ENCODE measurements at regions not wholly inside any gene's neighbourhood (a gene's known extent, or its start where the extent isn't known, plus 50 kb on each side); places are given as distances from the start of the nearest gene placed in this dataset.

DNA sequence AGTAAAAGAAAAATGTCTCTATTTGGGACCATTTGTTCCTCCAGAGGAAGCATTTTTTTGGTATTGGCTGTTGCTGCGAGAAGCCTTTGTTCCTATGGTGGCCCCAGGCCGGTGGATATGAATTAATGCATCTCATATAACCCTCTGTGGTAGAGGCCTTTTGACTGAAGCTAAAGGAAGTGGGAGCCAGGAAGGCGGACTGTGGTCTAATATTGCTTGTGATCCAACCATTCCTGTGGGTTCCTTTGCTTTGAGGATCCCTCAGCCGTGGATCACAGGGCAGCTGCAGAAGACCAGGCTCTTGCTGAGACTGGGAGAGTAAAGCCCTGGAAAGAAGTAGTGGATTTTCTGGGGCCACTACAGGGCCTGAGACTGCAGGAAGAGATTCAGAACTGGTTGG, 68.3 kb upstream of the NAV2 start:
- TF ChIP-seq, protein P1, sequence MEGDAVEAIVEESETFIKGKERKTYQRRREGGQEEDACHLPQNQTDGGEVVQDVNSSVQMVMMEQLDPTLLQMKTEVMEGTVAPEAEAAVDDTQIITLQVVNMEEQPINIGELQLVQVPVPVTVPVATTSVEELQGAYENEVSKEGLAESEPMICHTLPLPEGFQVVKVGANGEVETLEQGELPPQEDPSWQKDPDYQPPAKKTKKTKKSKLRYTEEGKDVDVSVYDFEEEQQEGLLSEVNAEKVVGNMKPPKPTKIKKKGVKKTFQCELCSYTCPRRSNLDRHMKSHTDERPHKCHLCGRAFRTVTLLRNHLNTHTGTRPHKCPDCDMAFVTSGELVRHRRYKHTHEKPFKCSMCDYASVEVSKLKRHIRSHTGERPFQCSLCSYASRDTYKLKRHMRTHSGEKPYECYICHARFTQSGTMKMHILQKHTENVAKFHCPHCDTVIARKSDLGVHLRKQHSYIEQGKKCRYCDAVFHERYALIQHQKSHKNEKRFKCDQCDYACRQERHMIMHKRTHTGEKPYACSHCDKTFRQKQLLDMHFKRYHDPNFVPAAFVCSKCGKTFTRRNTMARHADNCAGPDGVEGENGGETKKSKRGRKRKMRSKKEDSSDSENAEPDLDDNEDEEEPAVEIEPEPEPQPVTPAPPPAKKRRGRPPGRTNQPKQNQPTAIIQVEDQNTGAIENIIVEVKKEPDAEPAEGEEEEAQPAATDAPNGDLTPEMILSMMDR (IDR thresholded peaks at IDR 0.05; ENCODE audit: low read length, missing control alignments): no peak
- no peak overlapping the region for H3K4me3 ChIP-seq (replicated peaks; ENCODE audit: low read depth, low read length)
- DNase-seq (ENCODE audit: low read depth): no peak

DNA sequence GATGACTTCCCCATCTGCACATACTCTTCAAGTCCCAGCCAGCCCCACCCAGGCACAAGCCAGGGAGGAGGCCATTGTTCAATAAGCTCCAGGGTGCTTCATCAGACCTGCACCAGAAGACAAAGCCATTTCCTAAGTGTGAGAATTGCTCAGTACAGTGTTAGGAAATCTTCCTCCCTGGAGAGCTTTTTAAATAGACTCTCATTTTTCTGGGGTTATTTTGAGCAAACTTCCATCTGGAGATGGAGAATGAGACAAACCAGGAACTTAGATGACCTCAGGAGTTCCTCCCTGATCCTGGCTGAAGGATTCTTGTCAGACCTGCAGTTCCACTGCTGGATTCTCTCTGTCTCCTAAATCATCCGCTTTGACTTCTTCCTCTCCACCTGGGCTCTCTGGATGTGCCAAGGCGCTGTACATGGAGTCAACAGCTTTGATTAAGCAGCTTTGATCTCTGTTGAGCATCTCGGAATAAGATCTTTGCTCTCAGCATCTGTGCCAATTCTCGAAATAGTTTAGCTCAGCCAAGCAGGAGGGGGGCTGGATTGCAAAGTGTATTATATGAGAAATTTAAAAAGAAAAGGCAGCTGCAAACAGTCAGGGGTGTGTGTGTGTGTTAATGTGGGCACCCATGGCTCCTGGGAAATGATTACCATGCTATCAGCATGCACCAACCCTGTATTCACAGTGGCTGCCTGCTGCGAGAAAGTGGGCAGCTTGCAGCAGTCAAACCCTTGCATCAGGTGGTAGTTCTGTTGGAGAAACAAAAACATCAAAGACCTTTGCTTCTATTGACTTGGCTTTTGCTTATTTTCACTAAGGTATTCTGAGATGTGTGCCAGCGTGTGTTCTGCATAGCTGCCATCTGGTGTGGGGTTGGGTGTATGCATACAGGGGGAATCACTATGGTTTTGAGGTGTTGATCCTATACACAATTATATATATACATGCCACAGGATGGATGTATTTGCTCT, 70.2 kb upstream of the NAV2 start:
- TF ChIP-seq, protein P1 (IDR thresholded peaks at IDR 0.05; ENCODE audit: low read length, missing control alignments): no peak
- DNase-seq (ENCODE audit: low read depth): peak; percentile 58
- no peak overlapping the region for H3K4me3 ChIP-seq (replicated peaks; ENCODE audit: low read depth, low read length)

DNA sequence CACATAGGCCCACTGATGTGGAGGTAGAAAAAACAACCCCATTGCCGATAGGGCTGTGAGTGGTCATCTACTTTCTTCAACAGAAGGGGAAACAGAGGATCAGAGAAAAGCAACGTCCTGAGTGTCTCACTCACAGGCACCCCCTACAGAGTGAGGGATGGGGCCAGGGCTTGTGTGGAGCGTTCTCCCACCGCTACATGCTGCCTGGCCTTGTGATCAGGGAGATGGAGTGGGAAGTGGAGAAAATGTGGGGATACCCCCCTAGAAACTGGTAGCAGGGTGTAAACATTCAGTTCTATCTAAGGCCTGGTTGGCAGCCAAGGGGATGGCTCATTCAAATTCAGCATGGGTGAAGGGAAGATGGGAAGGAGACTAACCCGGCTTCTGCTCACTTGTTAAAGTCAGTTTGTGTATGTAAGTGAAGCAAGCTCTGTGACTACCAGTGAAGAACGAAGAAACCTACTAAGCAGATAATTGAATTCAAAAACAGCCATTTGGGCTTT, 73.0 kb upstream of the NAV2 start:
- no peak for DNase-seq (ENCODE audit: low read depth)
- TF ChIP-seq, protein P1 (IDR thresholded peaks at IDR 0.05; ENCODE audit: low read length, missing control alignments): no peak
- no peak overlapping the region for H3K4me3 ChIP-seq (replicated peaks; ENCODE audit: low read depth, low read length)

DNA sequence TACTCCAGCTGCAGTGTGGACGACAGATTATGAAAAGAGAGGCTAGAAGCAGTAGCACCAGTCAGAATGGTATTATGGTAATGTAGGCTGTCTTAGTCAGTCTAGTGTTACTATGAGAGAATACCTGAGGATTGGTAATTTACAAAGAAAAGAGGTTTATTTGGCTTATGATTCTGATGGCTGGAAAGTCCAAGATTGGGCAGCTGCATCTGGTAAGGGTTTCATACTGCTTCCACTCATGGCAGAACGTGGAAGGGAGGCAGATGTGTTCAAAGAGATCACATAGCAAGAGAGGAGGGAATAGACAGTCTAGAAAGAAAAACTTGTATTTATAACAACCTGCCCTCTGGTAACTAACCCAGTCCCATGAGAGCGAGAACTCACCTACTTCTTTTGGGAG, 77.3 kb upstream of the NAV2 start:
- TF ChIP-seq, protein P1 (IDR thresholded peaks at IDR 0.05; ENCODE audit: low read length, missing control alignments): no peak
- H3K4me3 ChIP-seq (replicated peaks; ENCODE audit: low read depth, low read length): no peak overlapping the region
- no peak for DNase-seq (ENCODE audit: low read depth)

DNA sequence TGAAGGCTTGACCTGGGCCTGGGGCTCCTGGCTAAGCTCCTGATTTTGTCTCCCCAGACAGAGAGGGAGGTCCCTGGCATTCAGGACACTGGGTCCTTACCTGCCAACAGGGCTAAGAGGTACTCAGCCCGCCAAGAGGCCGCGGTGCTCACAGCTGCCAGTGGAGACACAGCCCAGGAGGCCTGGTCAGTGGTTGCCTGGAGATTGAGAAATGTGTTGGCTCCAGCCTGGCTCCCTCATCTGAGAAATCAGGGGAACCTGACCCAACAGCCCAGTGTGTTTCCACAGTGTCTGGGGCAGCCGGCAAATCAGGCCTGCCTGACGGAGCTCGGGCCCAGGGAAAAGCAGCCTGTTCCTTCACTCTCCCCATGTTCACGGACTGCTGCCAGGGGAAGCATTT, 79.4 kb upstream of the NAV2 start:
- TF ChIP-seq, protein P1 (IDR thresholded peaks at IDR 0.05; ENCODE audit: low read length, missing control alignments): no peak
- H3K4me3 ChIP-seq (replicated peaks; ENCODE audit: low read depth, low read length): no peak overlapping the region
- DNase-seq (ENCODE audit: low read depth): no peak

DNA sequence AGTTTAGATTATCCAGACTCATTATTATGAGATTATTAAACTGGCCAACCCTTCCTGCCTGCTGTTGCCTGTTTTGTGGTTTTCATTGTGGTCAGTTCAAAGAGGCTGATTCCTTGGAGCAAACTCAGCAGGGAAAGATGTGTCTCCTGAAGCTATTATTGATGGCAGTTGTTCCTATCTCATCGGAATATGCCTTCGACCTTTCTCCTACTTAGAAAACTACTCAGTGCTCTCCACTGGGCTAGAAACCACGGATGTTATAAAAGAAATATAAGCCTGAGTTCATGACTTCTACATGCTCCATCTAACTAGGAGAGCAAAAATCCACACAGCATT, 80.2 kb upstream of the NAV2 start:
- TF ChIP-seq, protein P1 (IDR thresholded peaks at IDR 0.05; ENCODE audit: low read length, missing control alignments): no peak
- H3K4me3 ChIP-seq (replicated peaks; ENCODE audit: low read depth, low read length): no peak overlapping the region
- DNase-seq (ENCODE audit: low read depth): peak; percentile 41
